Body of pancreas (tissue), 4 donors: ENCODE measurements at regions not wholly inside any gene's neighbourhood (a gene's known extent, or its start where the extent isn't known, plus 50 kb on each side); places are given as distances from the start of the nearest gene placed in this dataset.

Experiments
- POLR2A ChIP-seq, 3 donors: fragments of 450-650 bp; IDR thresholded peaks; one replicate each; pipeline ENCODE4 v1.6.1; 2016; ENCODE audit warnings: antibody characterized with exemption in 3 of 3, mild to moderate bottlenecking in 2 of 3
- TF ChIP-seq, protein P1 (sequence below), 7 experiments: fragments of 450-650 bp in 4 of 7; fragments of 200-600 bp in 3 of 7; sonication (generic) in 3 of 7; IDR thresholded peaks; one replicate each; pipeline ENCODE4 v1.5.1; 2016 to 2019; ENCODE audit warnings: antibody characterized with exemption in 7 of 7

DNA sequence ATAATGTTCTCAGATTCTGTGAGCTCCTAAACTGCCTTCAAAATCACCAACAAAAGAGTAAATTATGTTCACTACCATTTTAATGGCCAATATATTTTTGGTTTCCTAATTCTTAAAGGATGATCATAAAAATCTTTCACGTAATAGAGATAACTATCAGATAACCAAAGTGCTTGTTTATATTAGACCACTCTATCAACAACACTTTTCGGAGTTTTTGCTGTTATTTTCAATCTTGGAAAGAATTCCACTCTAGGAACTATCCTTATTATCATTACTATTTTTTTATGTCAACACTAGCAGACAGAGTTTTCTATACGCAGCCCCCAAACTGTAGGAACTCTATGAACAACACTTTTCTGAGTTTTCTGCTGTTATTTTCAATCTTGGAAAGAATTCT is 782.5 kb upstream of the ZEB2 start:
- TF ChIP-seq POLR2A (IDR thresholded peaks at IDR 0.05): no peak
- TF ChIP-seq, protein P1, sequence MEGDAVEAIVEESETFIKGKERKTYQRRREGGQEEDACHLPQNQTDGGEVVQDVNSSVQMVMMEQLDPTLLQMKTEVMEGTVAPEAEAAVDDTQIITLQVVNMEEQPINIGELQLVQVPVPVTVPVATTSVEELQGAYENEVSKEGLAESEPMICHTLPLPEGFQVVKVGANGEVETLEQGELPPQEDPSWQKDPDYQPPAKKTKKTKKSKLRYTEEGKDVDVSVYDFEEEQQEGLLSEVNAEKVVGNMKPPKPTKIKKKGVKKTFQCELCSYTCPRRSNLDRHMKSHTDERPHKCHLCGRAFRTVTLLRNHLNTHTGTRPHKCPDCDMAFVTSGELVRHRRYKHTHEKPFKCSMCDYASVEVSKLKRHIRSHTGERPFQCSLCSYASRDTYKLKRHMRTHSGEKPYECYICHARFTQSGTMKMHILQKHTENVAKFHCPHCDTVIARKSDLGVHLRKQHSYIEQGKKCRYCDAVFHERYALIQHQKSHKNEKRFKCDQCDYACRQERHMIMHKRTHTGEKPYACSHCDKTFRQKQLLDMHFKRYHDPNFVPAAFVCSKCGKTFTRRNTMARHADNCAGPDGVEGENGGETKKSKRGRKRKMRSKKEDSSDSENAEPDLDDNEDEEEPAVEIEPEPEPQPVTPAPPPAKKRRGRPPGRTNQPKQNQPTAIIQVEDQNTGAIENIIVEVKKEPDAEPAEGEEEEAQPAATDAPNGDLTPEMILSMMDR (IDR thresholded peaks at IDR 0.05): no peak
